ENCODE measurements at regions not wholly inside any gene's neighbourhood (a gene's known extent, or its start where the extent isn't known, plus 50 kb on each side); places are given as distances from the start of the nearest gene placed in this dataset. TPM values are rescaled to one million over a fixed set of nuclear protein-coding genes. Genes with fewer than 3 reads are reported as not detected.
"Not testable (repeated sequence)": the region's sequence is repeated elsewhere in the genome, so short reads cannot be mapped to it uniquely, and the experiment has no call there.

DNA sequence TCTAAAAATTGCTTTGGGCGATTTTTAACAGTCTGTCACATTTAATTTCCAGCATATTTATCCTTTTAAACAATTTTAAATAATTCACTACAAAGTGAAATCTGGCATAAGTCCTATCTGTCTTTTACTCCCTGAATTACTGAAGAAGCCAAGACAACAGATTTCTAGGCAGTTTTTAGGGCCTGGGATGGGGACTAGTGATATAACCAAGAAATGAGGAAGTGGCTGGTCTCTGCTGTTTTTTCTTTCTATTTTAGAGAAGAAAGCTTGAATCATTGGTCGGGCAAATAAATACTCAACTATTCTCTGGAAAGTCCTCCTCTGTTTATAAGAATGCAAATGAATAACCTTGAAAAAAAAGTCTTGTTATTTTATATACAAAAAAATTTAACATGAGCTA is 79.7 kb upstream of the SSBP2 start:
- DNase-seq (ENCODE audit: low spot score) = no peak

GRCh38 chr5:81829242-81829641 is 78.3 kb upstream of the SSBP2 start:
- no peak for DNase-seq (ENCODE audit: low spot score)

GRCh38 chr5:81827500-81827899 is 76.6 kb upstream of the SSBP2 start:
- peak; percentile 12 for DNase-seq (ENCODE audit: low spot score)

DNA sequence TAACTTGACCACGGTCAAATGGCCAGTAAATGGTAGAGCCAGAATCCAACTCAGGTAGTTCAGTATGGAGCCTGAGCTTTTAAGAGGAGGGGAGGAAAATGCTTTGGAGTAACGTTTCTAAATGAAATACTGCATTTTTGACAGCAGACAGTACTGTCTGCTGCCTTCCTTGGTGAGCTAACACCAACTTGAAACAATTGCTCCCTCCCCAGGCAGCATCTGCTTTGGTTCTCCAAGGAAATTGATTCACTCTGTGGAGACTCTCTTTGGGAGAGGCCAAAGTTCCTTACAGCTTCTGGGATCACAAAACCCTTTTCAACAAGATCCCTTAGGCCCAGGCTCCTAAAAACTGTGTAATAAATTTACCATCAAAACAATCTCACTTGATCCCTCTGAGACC is 75.2 kb upstream of the SSBP2 start:
- no peak for DNase-seq (ENCODE audit: low spot score)

GRCh38 chr5:81825237-81825636 is 74.3 kb upstream of the SSBP2 start:
- peak; percentile 14 for DNase-seq (ENCODE audit: low spot score)

GRCh38 chr5:81823736-81824135 is 72.8 kb upstream of the SSBP2 start:
- not testable (repeated sequence) for DNase-seq (ENCODE audit: low spot score)

- DNase-seq (ENCODE audit: low spot score) = no peak
Observed at GRCh38 chr5:81820863-81821262, 70.0 kb upstream of the SSBP2 start.

DNA sequence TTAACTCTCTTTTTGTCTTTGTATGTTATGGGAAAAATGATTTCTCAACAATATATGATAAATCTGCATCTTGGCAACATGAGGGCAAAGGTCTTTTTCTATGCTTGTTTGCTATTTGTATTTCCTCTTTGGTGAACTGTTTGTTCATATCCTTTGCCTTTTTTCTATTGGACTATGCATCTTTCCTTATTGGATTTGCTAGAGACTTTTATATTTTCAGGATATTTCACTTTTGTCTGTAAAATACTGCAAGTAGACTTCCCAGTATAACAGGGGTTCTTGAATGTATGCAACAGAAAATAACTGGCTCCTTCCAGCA is 69.4 kb upstream of the SSBP2 start:
- DNase-seq (ENCODE audit: low spot score) = no peak

DNA sequence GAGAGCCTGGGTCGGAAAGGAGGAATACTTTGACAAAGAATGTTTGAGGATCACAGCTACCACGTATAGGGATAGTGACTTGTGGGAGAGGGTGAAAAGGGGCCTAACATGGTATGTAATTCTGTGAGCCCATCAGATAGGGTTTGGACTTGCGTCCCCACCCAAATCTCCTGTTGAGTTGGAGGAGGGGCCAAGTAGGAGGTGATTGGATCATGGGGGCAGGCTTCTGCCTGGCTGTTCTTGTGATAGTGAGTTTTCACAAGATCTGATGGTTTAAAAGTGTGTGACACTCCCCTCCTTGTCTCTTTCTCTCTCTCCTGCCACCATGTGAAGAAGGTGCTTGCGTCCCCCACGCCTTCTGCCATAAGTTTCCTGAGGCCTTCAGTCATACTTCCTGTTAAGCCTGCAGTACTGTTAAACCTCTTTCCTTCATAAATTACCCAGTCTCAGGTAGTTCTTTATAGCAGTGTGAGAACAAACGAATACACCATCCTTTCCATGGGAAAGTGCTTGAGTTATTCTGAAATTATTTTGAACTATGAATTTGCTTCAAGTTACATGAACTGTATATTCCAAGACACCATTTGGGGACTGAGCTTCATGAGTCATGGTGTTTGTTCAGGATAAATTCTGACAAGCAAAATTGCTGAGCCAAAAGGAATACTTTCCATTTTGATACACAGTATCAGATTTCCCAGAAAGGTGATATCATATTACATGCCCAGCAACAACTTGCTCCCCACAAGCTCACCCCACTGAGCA is 68.8 kb upstream of the SSBP2 start:
- peak; percentile 21 for DNase-seq (ENCODE audit: low spot score)

DNA sequence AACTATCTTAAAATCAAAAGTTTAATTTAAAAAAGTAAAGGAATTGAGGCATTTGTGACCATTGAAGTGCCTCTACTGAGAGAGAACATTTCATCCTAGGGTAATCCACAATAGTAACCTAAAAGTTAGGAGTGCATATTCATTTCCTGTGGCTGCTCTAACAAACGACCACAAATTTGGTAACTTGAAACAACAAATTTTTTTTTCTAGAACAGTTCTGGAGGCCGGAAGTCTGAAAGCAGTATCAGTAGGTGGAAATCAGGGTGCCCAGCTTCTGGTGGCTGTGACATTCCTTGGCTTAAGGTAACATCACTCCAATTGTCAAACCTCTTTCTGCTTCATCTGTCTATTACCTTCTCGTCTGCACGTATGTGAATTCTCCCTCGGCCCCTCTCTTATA is 67.1 kb upstream of the SSBP2 start:
- DNase-seq (ENCODE audit: low spot score) = no peak

GRCh38 chr5:81817086-81817485 is 66.2 kb upstream of the SSBP2 start:
- no peak for DNase-seq (ENCODE audit: low spot score)

- no peak for DNase-seq (ENCODE audit: low spot score)
Observed at GRCh38 chr5:81815321-81815720, 64.4 kb upstream of the SSBP2 start.

DNA sequence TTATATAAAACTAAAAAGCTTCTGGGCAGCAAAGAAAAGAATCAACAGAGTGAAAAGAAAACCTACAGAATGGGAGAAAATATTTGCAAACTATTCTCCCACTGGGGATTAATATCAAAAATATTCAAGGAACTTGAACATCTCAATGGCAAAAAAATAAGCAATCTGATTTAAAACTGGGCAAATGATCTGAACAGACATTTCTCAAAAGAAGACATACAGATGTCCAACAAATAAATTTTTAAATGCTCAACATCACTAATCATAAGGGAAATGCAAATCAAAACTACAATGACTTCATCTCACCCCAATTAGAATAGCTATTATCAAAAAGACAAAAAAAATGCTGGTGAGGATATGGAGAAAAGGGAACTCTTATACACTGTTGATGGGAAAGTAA is 57.2 kb upstream of the SSBP2 start:
- no peak for DNase-seq (ENCODE audit: low spot score)

DNA sequence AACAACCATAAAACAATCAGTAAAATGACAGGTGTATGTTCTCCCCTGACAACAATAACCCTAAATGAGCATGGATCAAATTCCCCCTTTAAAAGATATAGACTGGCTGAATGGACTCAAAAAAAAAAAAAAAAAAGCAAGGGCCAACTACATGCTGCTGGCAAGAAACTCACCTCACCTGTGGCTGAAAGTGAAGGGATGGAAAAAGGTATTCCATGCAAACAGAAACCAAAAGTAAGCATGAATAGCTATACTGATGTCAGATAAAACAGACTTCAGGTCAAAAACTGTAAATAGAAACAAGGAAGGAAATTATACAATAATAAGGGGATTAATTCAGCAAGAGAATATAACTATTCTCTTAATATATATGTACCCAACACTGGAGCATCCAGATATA is 54.2 kb upstream of the SSBP2 start:
- no peak for DNase-seq (ENCODE audit: low spot score)

- no peak for DNase-seq (ENCODE audit: low spot score)
Observed at GRCh38 chr5:81803812-81804211, 52.9 kb upstream of the SSBP2 start.

DNA sequence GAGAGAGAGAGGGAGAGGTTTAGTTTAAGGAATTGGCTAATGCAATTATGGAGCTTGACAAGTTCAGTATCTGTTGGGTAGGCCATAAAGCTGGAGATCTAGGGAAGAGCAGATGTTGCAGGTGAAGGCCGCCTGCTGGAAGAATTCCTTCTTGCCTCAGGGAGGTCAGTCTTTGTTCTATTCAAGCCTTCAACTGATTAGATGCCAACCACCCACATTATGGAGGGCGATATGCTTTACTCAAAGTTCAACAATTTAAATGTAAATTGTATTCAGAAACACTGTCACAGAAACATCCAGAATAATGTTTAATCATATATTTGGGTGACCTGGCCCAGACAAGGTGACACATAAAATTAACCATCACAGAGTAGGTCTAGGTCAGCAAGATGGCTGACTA is 51.7 kb upstream of the SSBP2 start:
- DNase-seq (ENCODE audit: low spot score) = no peak

- DNase-seq (ENCODE audit: low spot score) = no peak
Observed at GRCh38 chr5:81802020-81802419, 51.1 kb upstream of the SSBP2 start.

- no peak for DNase-seq (ENCODE audit: low spot score)
Observed at GRCh38 chr5:81800797-81801196, 49.9 kb upstream of the SSBP2 start.

Small RNA genes in the stretch of these regions (small RNA-seq; reads per million reads assigned to genes)
- not detected for gene SEM1P1
